IPS-20b (cell line): ENCODE measurements at regions not wholly inside any gene's neighbourhood (a gene's known extent, or its start where the extent isn't known, plus 50 kb on each side); places are given as distances from the start of the nearest gene placed in this dataset.
"Not testable (repeated sequence)": the region's sequence is repeated elsewhere in the genome, so short reads cannot be mapped to it uniquely, and the experiment has no call there.

Experiments used
- H3K27ac ChIP-seq: one replicate; pipeline ENCODE4 v1.5.1; 2013; ENCODE audit warnings: low read length
- H3K27me3 ChIP-seq: 2 replicates; pipeline ENCODE4 v1.6.1; 2013; ENCODE audit warnings: mild to moderate bottlenecking, low read length, inconsistent platforms; ENCODE audit not compliant: insufficient read depth
- H3K36me3 ChIP-seq: 2 replicates; pipeline ENCODE4 v1.6.1; 2013; ENCODE audit warnings: low read depth, mild to moderate bottlenecking, inconsistent platforms, low read length, moderate library complexity; ENCODE audit not compliant: insufficient read depth
- H3K4me1 ChIP-seq: 2 replicates; pipeline ENCODE4 v1.6.1; 2013; ENCODE audit warnings: mild to moderate bottlenecking, control low read depth, inconsistent platforms, low read length, moderate library complexity; ENCODE audit not compliant: insufficient read depth
- H3K4me3 ChIP-seq: 2 replicates; pipeline ENCODE4 v1.5.1; 2013; ENCODE audit warnings: mild to moderate bottlenecking, low read length, inconsistent platforms
- H3K9ac ChIP-seq: 2 replicates; pipeline ENCODE4 v1.6.1; 2013; ENCODE audit warnings: low read depth, mild to moderate bottlenecking, inconsistent platforms, low read length, moderate library complexity
- H3K9me3 ChIP-seq: 2 replicates; pipeline ENCODE4 v1.6.1; 2013; ENCODE audit warnings: mild to moderate bottlenecking, low read depth, low read length, inconsistent platforms; ENCODE audit not compliant: insufficient read depth

GRCh38 chr5:52102311-52102710 is 685.4 kb upstream of the ITGA1 start:
- H3K9me3 ChIP-seq, H3K4me1 ChIP-seq, H3K36me3 ChIP-seq, H3K27me3 ChIP-seq, H3K9ac ChIP-seq, H3K4me3 ChIP-seq, H3K27ac ChIP-seq: not testable (repeated sequence)

GRCh38 chr5:52107210-52107905 is 680.4 kb upstream of the ITGA1 start:
- Histone ChIP-seq H3K36me3 (no peaks in the 10 kb centered on the region), H3K27ac (no peak overlapping the region)

GRCh38 chr5:52119768-52120167 is 667.9 kb upstream of the ITGA1 start:
- H3K27ac ChIP-seq, result no peak overlapping the region
- no peaks in the 10 kb centered on the region for H3K36me3 ChIP-seq
- H3K4me3 ChIP-seq, result no peak overlapping the region
- no peak overlapping the region for H3K9ac ChIP-seq
- no peaks in the 10 kb centered on the region for H3K27me3 ChIP-seq
- H3K9me3 ChIP-seq, result no peaks in the 10 kb centered on the region
- peaks cover 4% of the 10 kb centered on the region; the same call in 1 of the 2 replicates for H3K4me1 ChIP-seq

More at GRCh38 chr5:52107210-52107905, 680.4 kb upstream of the ITGA1 start:
- H3K9ac ChIP-seq, result no peak overlapping the region
- no peaks in the 10 kb centered on the region for H3K4me1 ChIP-seq
- peaks cover 12% of the 10 kb centered on the region; the same call in 1 of the 2 replicates for H3K9me3 ChIP-seq
- no peak overlapping the region for H3K4me3 ChIP-seq
- H3K27me3 ChIP-seq, result no peaks in the 10 kb centered on the region

- Histone ChIP-seq H3K4me1 (no peaks in the 10 kb centered on the region), H3K9ac (no peak overlapping the region), H3K4me3 (no peak overlapping the region), H3K27me3 (no peaks in the 10 kb centered on the region), H3K9me3 (no peaks in the 10 kb centered on the region), H3K27ac (no peak overlapping the region), H3K36me3 (no peaks in the 10 kb centered on the region)
These were observed 655.7 kb upstream of the ITGA1 start for GRCh38 chr5:52132053-52132452.

- Histone ChIP-seq H3K27me3 (no peaks in the 10 kb centered on the region), H3K36me3 (no peaks in the 10 kb centered on the region), H3K4me1 (no peaks in the 10 kb centered on the region), H3K9ac (no peak overlapping the region), H3K27ac (no peak overlapping the region), H3K4me3 (no peak overlapping the region), H3K9me3 (no peaks in the 10 kb centered on the region)
These were observed 653.6 kb upstream of the ITGA1 start for GRCh38 chr5:52134013-52134650.

GRCh38 chr5:52139888-52140615 is 647.7 kb upstream of the ITGA1 start:
- H3K9ac ChIP-seq, result no peak overlapping the region
- H3K36me3 ChIP-seq, result no peaks in the 10 kb centered on the region
- no peaks in the 10 kb centered on the region for H3K4me1 ChIP-seq
- no peak overlapping the region for H3K4me3 ChIP-seq
- H3K9me3 ChIP-seq, result no peaks in the 10 kb centered on the region
- H3K27me3 ChIP-seq, result no peaks in the 10 kb centered on the region
- H3K27ac ChIP-seq, result no peak overlapping the region

- H3K4me3 ChIP-seq, result no peak overlapping the region
- H3K9ac ChIP-seq, result no peak overlapping the region
- no peaks in the 10 kb centered on the region for H3K27me3 ChIP-seq
- H3K4me1 ChIP-seq, result peaks cover 13% of the 10 kb centered on the region; the same call in 1 of the 2 replicates
- H3K9me3 ChIP-seq, result no peaks in the 10 kb centered on the region
- H3K27ac ChIP-seq, result no peak overlapping the region
- no peaks in the 10 kb centered on the region for H3K36me3 ChIP-seq
These were observed 639.0 kb upstream of the ITGA1 start for GRCh38 chr5:52148679-52149078.

- Histone ChIP-seq H3K4me3 (no peak overlapping the region), H3K27ac (no peak overlapping the region), H3K27me3 (no peaks in the 10 kb centered on the region), H3K9ac (no peak overlapping the region), H3K9me3 (no peaks in the 10 kb centered on the region), H3K4me1 (peaks cover 13% of the 10 kb centered on the region; the same call in 1 of the 2 replicates), H3K36me3 (no peaks in the 10 kb centered on the region)
These were observed 637.2 kb upstream of the ITGA1 start for GRCh38 chr5:52150501-52150900.

- H3K4me1 ChIP-seq, H3K27me3 ChIP-seq, H3K9ac ChIP-seq, H3K27ac ChIP-seq, H3K9me3 ChIP-seq, H3K36me3 ChIP-seq, H3K4me3 ChIP-seq: not testable (repeated sequence)
These were observed 630.9 kb upstream of the ITGA1 start for GRCh38 chr5:52156809-52157208.

GRCh38 chr5:52165806-52166205 is 621.9 kb upstream of the ITGA1 start:
- H3K9ac ChIP-seq, H3K9me3 ChIP-seq, H3K4me1 ChIP-seq, H3K27ac ChIP-seq, H3K27me3 ChIP-seq, H3K4me3 ChIP-seq, H3K36me3 ChIP-seq: not testable (repeated sequence)

- Histone ChIP-seq H3K9ac (no peak overlapping the region), H3K4me1 (no peaks in the 10 kb centered on the region), H3K4me3 (no peak overlapping the region), H3K27ac (no peak overlapping the region), H3K36me3 (no peaks in the 10 kb centered on the region), H3K27me3 (no peaks in the 10 kb centered on the region), H3K9me3 (peaks cover 2% of the 10 kb centered on the region; the same call in 1 of the 2 replicates)
These were observed 614.6 kb upstream of the ITGA1 start for GRCh38 chr5:52173133-52173532.

- H3K27ac ChIP-seq, result no peak overlapping the region
- no peak overlapping the region for H3K4me3 ChIP-seq
- H3K36me3 ChIP-seq, result no peaks in the 10 kb centered on the region
- H3K4me1 ChIP-seq, result no peaks in the 10 kb centered on the region
- H3K27me3 ChIP-seq, result no peaks in the 10 kb centered on the region
- H3K9ac ChIP-seq, result no peak overlapping the region
- no peaks in the 10 kb centered on the region for H3K9me3 ChIP-seq
These were observed 610.5 kb upstream of the ITGA1 start for GRCh38 chr5:52177193-52177592.
